GM19240 (cell line): ENCODE measurements at regions not wholly inside any gene's neighbourhood (a gene's known extent, or its start where the extent isn't known, plus 50 kb on each side); places are given as distances from the start of the nearest gene placed in this dataset.

Source experiments
- DNase-seq: peaks from one replicate; pipeline ENCODE4 v3.0.0; 2011; ENCODE audit warnings: low spot score; ENCODE audit not compliant: insufficient read length

- DNase-seq = no peak
Measured at GRCh38 chr14:97251491-97252155, 454.4 kb downstream of the VRK1 start.

GRCh38 chr14:97253756-97254155 lies 456.6 kb downstream of the VRK1 start:
- no peak for DNase-seq

GRCh38 chr14:97262336-97262735 lies 465.2 kb downstream of the VRK1 start:
- DNase-seq = no peak

- no peak for DNase-seq
Measured at GRCh38 chr14:97264516-97265230, 467.5 kb downstream of the VRK1 start.

- no peak for DNase-seq
Measured at GRCh38 chr14:97266653-97267052, 469.5 kb downstream of the VRK1 start.

GRCh38 chr14:97267509-97267908 lies 470.3 kb downstream of the VRK1 start:
- no peak for DNase-seq

GRCh38 chr14:97268097-97268496 lies 470.9 kb downstream of the VRK1 start:
- DNase-seq = no peak

- DNase-seq = no peak
Measured at GRCh38 chr14:97270308-97270707, 473.1 kb downstream of the VRK1 start.

GRCh38 chr14:97271451-97271960 lies 474.3 kb downstream of the VRK1 start:
- no peak for DNase-seq

GRCh38 chr14:97273540-97273939 lies 476.4 kb downstream of the VRK1 start:
- DNase-seq = no peak

- no peak for DNase-seq
Measured at GRCh38 chr14:97274626-97275025, 477.4 kb downstream of the VRK1 start.

GRCh38 chr14:97275276-97275675 lies 478.1 kb downstream of the VRK1 start:
- no peak for DNase-seq

GRCh38 chr14:97276573-97276972 lies 479.4 kb downstream of the VRK1 start:
- DNase-seq = no peak

- no peak for DNase-seq
Measured at GRCh38 chr14:97277711-97278110, 480.5 kb downstream of the VRK1 start.

- no peak for DNase-seq
Measured at GRCh38 chr14:97280526-97280925, 483.3 kb downstream of the VRK1 start.

GRCh38 chr14:97281741-97282140 lies 484.6 kb downstream of the VRK1 start:
- DNase-seq = no peak

- DNase-seq = no peak
Measured at GRCh38 chr14:97282210-97283004, 485.2 kb downstream of the VRK1 start.

- DNase-seq = no peak
Measured at GRCh38 chr14:97283005-97283403, 485.8 kb downstream of the VRK1 start.

GRCh38 chr14:97283426-97283825 lies 486.2 kb downstream of the VRK1 start:
- no peak for DNase-seq

- no peak for DNase-seq
Measured at GRCh38 chr14:97283841-97284240, 486.7 kb downstream of the VRK1 start.

GRCh38 chr14:97287956-97288355 lies 490.8 kb downstream of the VRK1 start:
- DNase-seq = no peak

- no peak for DNase-seq
Measured at GRCh38 chr14:97290065-97290464, 492.9 kb downstream of the VRK1 start.
